Choroid plexus epithelial cell (primary cell): ENCODE measurements at regions not wholly inside any gene's neighbourhood (a gene's known extent, or its start where the extent isn't known, plus 50 kb on each side); places are given as distances from the start of the nearest gene placed in this dataset.
A peak's percentile ranks its signal among the peaks of the same experiment; 100 is the strongest.

Experiments used
- DNase-seq: peaks from one replicate; pipeline ENCODE4 v3.0.0-alpha.2; 2010; ENCODE audit warnings: low read depth
- H3K4me3 ChIP-seq: 2 replicates; pipeline ENCODE4 v1.5.1; 2011; ENCODE audit warnings: low read depth, mild to moderate bottlenecking, control low read depth, low read length, moderate library complexity
- CTCF ChIP-seq: conservative IDR thresholded peaks from 2 replicates; pipeline ENCODE4 v1.5.1; 2011; ENCODE audit warnings: low read depth, mild to moderate bottlenecking, control low read depth, inconsistent platforms, low read length, moderate library complexity

GRCh38 chr3:87468938-87469337 is 192.6 kb upstream of the POU1F1 start:
- no peak for DNase-seq
- no peak overlapping the region for H3K4me3 ChIP-seq
- no peak for TF ChIP-seq CTCF

GRCh38 chr3:87468235-87468634 is 191.9 kb upstream of the POU1F1 start:
- H3K4me3 ChIP-seq, result no peak overlapping the region
- TF ChIP-seq CTCF, result no peak
- DNase-seq, result no peak

- peak; percentile 6 for DNase-seq
- TF ChIP-seq CTCF, result no peak
- no peak overlapping the region for H3K4me3 ChIP-seq
Observed at GRCh38 chr3:87462228-87462627, 185.8 kb upstream of the POU1F1 start.

- no peak for DNase-seq
- no peak for TF ChIP-seq CTCF
- no peak overlapping the region for H3K4me3 ChIP-seq
Observed at GRCh38 chr3:87461443-87461842, 185.1 kb upstream of the POU1F1 start.

GRCh38 chr3:87461036-87461435 is 184.7 kb upstream of the POU1F1 start:
- no peak for DNase-seq

GRCh38 chr3:87448558-87448957 is 172.2 kb upstream of the POU1F1 start:
- no peak for TF ChIP-seq CTCF
- H3K4me3 ChIP-seq, result no peak overlapping the region
- no peak for DNase-seq

More at GRCh38 chr3:87461036-87461435, 184.7 kb upstream of the POU1F1 start:
- TF ChIP-seq CTCF, result no peak
- no peak overlapping the region for H3K4me3 ChIP-seq

GRCh38 chr3:87446849-87447387 is 170.5 kb upstream of the POU1F1 start:
- TF ChIP-seq CTCF, result no peak
- DNase-seq, result no peak
- H3K4me3 ChIP-seq, result no peak overlapping the region
